HEK293 (cell line): ENCODE measurements at regions not wholly inside any gene's neighbourhood (a gene's known extent, or its start where the extent isn't known, plus 50 kb on each side); places are given as distances from the start of the nearest gene placed in this dataset.

Source experiments
- CTCF ChIP-seq: fragments of 450-650 bp; formaldehyde crosslinking; IDR thresholded peaks from 2 replicates; pipeline ENCODE4 v1.5.1; 2016; ENCODE audit warnings: missing biosample characterization, missing genetic modification characterization
- SCRT2 ChIP-seq: fragments of 450-650 bp; formaldehyde crosslinking; IDR thresholded peaks from 2 replicates; pipeline ENCODE4 v1.5.1; 2016; ENCODE audit warnings: missing biosample characterization, missing genetic modification characterization
- SP2 ChIP-seq: fragments of 450-650 bp; formaldehyde crosslinking; IDR thresholded peaks from 2 replicates; pipeline ENCODE4 v1.5.1; 2016; ENCODE audit warnings: missing biosample characterization, missing genetic modification characterization
- ZBTB11 ChIP-seq: fragments of 450-650 bp; formaldehyde crosslinking; conservative IDR thresholded peaks from 2 replicates; pipeline ENCODE4 v1.5.1; 2016; ENCODE audit warnings: low read depth, missing biosample characterization, missing genetic modification characterization
- ZBTB26 ChIP-seq: fragments of 450-650 bp; formaldehyde crosslinking; optimal IDR thresholded peaks from 2 replicates; pipeline ENCODE3; 2016; ENCODE audit warnings: missing biosample characterization, mild to moderate bottlenecking, missing genetic modification characterization
- ZNF138 ChIP-seq: fragments of 450-650 bp; formaldehyde crosslinking; IDR thresholded peaks from 2 replicates; pipeline ENCODE4 v1.5.1; 2016; ENCODE audit warnings: missing biosample characterization, missing genetic modification characterization, borderline replicate concordance
- ZNF24 ChIP-seq: fragments of 450-650 bp; formaldehyde crosslinking; IDR thresholded peaks from 2 replicates; pipeline ENCODE4 v1.5.1; 2016; ENCODE audit warnings: missing biosample characterization, missing genetic modification characterization
- ZNF341 ChIP-seq: fragments of 450-650 bp; formaldehyde crosslinking; IDR thresholded peaks from 2 replicates; pipeline ENCODE4; 2016; ENCODE audit warnings: low read depth, missing biosample characterization, missing genetic modification characterization
- ZNF626 ChIP-seq: fragments of 450-650 bp; sonication (Bioruptor Pico); formaldehyde crosslinking; IDR thresholded peaks from 2 replicates; pipeline ENCODE4 v1.5.1; 2018; ENCODE audit warnings: missing biosample characterization, missing genetic modification characterization, inconsistent platforms
- ZNF629 ChIP-seq: fragments of 450-650 bp; formaldehyde crosslinking; IDR thresholded peaks from 2 replicates; pipeline ENCODE4 v1.5.1; 2017; ENCODE audit warnings: missing biosample characterization, missing genetic modification characterization
- ZNF664 ChIP-seq: fragments of 450-650 bp; formaldehyde crosslinking; IDR thresholded peaks from 2 replicates; pipeline ENCODE4 v1.5.1; 2016; ENCODE audit warnings: missing biosample characterization, missing genetic modification characterization
- TF ChIP-seq, protein P1 (sequence below): fragments of 450-650 bp; formaldehyde crosslinking; IDR thresholded peaks from 2 replicates; pipeline ENCODE4 v1.5.1; 2017; ENCODE audit warnings: missing biosample characterization, missing genetic modification characterization
- TF ChIP-seq, protein P2 (sequence below): fragments of 450-650 bp; formaldehyde crosslinking; IDR thresholded peaks from 2 replicates; pipeline ENCODE4 v1.5.1; 2016; ENCODE audit warnings: missing biosample characterization, missing genetic modification characterization, low read depth

DNA sequence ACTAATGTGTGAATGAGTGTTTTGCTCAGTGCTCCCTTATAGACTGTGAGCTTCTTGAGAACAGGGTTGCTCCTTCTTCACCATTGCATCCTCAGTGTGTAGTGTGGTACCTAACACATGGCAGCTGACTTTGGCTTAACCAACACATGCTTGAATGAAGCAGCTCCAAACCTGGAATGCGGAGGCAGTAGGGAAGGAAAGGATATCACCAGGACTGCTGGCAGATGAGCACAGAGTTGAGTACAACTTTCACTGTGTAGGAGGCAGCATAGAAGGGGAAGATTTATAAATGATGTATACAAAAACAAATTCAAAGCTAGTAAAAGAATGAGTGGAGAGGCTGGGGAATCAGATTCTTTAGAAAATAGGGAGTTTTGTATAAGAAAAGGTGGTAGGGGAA lies 174.3 kb downstream of the SLIT2 start:
- TF ChIP-seq, protein P1, sequence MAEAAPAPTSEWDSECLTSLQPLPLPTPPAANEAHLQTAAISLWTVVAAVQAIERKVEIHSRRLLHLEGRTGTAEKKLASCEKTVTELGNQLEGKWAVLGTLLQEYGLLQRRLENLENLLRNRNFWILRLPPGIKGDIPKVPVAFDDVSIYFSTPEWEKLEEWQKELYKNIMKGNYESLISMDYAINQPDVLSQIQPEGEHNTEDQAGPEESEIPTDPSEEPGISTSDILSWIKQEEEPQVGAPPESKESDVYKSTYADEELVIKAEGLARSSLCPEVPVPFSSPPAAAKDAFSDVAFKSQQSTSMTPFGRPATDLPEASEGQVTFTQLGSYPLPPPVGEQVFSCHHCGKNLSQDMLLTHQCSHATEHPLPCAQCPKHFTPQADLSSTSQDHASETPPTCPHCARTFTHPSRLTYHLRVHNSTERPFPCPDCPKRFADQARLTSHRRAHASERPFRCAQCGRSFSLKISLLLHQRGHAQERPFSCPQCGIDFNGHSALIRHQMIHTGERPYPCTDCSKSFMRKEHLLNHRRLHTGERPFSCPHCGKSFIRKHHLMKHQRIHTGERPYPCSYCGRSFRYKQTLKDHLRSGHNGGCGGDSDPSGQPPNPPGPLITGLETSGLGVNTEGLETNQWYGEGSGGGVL, result no peak
- TF ChIP-seq ZNF626 (no peak), ZNF341 (no peak), CTCF (no peak), ZNF138 (tag by site-specific recombination) (no peak), ZNF629 (no peak), SCRT2 (tag by site-specific recombination) (no peak), SP2 (tag by site-specific recombination) (no peak), ZNF664 (tag by site-specific recombination) (no peak), ZBTB11 (tag by site-specific recombination) (no peak), ZNF24 (no peak), ZBTB26 (no peak)
- TF ChIP-seq, protein P2, sequence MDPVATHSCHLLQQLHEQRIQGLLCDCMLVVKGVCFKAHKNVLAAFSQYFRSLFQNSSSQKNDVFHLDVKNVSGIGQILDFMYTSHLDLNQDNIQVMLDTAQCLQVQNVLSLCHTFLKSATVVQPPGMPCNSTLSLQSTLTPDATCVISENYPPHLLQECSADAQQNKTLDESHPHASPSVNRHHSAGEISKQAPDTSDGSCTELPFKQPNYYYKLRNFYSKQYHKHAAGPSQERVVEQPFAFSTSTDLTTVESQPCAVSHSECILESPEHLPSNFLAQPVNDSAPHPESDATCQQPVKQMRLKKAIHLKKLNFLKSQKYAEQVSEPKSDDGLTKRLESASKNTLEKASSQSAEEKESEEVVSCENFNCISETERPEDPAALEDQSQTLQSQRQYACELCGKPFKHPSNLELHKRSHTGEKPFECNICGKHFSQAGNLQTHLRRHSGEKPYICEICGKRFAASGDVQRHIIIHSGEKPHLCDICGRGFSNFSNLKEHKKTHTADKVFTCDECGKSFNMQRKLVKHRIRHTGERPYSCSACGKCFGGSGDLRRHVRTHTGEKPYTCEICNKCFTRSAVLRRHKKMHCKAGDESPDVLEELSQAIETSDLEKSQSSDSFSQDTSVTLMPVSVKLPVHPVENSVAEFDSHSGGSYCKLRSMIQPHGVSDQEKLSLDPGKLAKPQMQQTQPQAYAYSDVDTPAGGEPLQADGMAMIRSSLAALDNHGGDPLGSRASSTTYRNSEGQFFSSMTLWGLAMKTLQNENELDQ, result no peak
